ENCODE measurements at regions not wholly inside any gene's neighbourhood (a gene's known extent, or its start where the extent isn't known, plus 50 kb on each side); places are given as distances from the start of the nearest gene placed in this dataset.

- DNase-seq (ENCODE audit: low read depth) = no peak
- H3K4me3 ChIP-seq (ENCODE audit: low read depth, low read length) = no peak overlapping the region
- no peak for TF ChIP-seq CTCF (IDR thresholded peaks at IDR 0.05; ENCODE audit: insufficient read depth, low read depth, low read length)
Measured at GRCh38 chr4:180694875-180695274, 1548.3 kb upstream of the TENM3 start.

- DNase-seq (ENCODE audit: low read depth) = peak; percentile 6
- TF ChIP-seq CTCF (IDR thresholded peaks at IDR 0.05; ENCODE audit: insufficient read depth, low read depth, low read length) = no peak
- H3K4me3 ChIP-seq (ENCODE audit: low read depth, low read length) = no peak overlapping the region
Measured at GRCh38 chr4:180695851-180696250, 1547.4 kb upstream of the TENM3 start.

- no peak overlapping the region for H3K4me3 ChIP-seq (ENCODE audit: low read depth, low read length)
- no peak for TF ChIP-seq CTCF (IDR thresholded peaks at IDR 0.05; ENCODE audit: insufficient read depth, low read depth, low read length)
- DNase-seq (ENCODE audit: low read depth) = no peak
Measured at GRCh38 chr4:180696460-180697092, 1546.6 kb upstream of the TENM3 start.

GRCh38 chr4:180698550-180699195, 1544.5 kb upstream of the TENM3 start:
- TF ChIP-seq CTCF (IDR thresholded peaks at IDR 0.05; ENCODE audit: insufficient read depth, low read depth, low read length) = no peak
- no peak for DNase-seq (ENCODE audit: low read depth)

GRCh38 chr4:180706766-180707165, 1536.4 kb upstream of the TENM3 start:
- H3K4me3 ChIP-seq (ENCODE audit: low read depth, low read length) = no peak overlapping the region
- no peak for DNase-seq (ENCODE audit: low read depth)
- TF ChIP-seq CTCF (IDR thresholded peaks at IDR 0.05; ENCODE audit: insufficient read depth, low read depth, low read length) = no peak

More at GRCh38 chr4:180698550-180699195, 1544.5 kb upstream of the TENM3 start:
- H3K4me3 ChIP-seq (ENCODE audit: low read depth, low read length) = no peak overlapping the region

- H3K4me3 ChIP-seq (ENCODE audit: low read depth, low read length) = no peak overlapping the region
- DNase-seq (ENCODE audit: low read depth) = no peak
- TF ChIP-seq CTCF (IDR thresholded peaks at IDR 0.05; ENCODE audit: insufficient read depth, low read depth, low read length) = no peak
Measured at GRCh38 chr4:180710628-180711337, 1532.4 kb upstream of the TENM3 start.
